HG02870 (cell line): ENCODE measurements at regions not wholly inside any gene's neighbourhood (a gene's known extent, or its start where the extent isn't known, plus 50 kb on each side); places are given as distances from the start of the nearest gene placed in this dataset.
"Not testable (repeated sequence)": the region's sequence is repeated elsewhere in the genome, so short reads cannot be mapped to it uniquely, and the experiment has no call there.

Source experiments
- ATAC-seq: cut with Tn5 transposase; IDR thresholded peaks from one replicate; pipeline ENCODE4 v1.9.1; 2021; ENCODE audit warnings: mild to moderate bottlenecking, moderate library complexity; ENCODE audit not compliant: unreplicated experiment

DNA sequence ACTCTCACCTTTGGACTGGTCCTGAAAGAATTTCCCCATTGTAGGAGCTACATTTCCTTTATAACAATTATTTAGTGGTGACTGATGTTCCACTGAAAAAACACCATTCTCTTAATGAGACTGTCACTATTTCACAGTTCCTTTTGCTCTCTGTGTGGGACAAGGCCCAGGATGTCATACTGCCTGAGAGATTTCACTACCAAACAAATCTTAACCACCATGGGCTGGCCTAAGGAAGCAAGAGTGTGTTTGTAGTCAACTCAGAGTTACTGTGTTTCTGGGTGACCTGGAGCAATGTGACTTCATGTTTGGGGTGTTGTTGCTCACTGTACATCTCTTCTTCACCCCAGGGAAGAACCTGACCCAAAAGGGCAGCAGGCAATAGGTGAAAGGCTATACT lies 50.1 kb upstream of the ZNF608 start:
- peak; percentile 66 for ATAC-seq

DNA sequence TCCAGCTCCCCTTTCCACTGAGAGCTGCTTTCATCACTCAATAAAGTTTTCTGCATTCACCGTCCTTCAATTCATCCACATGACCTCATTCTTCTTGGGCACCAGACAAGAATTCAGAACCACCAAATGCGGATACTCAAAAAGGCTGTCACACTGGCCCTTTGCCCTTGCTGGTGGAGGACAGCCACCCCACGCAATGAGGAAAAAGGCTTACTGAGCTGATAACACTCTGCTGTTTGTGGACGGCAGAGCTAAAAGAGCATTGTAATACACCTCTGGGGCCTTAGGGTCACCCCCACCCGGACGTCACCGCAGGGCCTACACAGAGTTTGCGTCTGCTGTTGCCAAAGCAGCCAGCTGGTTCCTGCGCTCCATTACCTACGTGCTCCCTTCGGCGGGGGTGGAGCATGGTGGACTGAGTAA lies 51.2 kb upstream of the ZNF608 start:
- ATAC-seq: no peak

DNA sequence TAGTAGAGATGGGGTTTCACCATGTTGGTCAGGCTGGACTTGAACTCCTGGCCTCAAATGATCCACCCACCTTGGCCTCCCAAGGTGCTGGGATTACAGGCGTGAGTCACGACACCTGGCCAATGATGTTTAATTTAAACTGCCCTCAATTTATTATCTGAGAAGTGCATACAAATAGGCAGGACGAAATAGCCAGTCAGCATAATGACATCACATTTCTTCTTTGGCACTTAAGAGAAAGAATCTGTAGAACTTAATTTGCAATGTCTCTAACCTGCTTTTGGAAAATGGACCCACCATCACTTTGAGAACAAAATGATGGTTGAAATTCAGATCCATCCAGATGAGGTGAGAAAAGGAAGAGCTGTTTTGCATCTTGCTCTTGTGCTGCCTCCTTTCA lies 52.5 kb upstream of the ZNF608 start:
- ATAC-seq: no peak

DNA sequence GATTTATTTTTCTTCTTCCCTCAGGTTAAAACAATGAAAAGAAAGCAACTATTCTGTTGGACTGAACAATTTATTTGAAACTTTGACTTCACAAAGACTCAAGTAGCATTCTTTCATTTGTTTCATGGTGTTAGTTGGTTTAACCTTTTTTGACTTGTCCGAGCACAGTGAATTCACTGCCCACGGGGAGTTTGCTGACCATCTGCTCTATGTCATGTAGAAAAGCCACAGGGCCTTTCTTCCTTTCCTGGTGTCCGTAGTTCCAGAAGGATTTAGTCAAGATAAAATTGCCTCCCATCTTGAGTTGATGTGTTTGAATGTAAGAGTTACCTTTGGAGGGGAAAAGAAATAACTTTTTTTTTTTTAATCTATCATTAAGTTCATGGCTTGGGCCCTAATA lies 55.1 kb upstream of the ZNF608 start:
- no peak for ATAC-seq

DNA sequence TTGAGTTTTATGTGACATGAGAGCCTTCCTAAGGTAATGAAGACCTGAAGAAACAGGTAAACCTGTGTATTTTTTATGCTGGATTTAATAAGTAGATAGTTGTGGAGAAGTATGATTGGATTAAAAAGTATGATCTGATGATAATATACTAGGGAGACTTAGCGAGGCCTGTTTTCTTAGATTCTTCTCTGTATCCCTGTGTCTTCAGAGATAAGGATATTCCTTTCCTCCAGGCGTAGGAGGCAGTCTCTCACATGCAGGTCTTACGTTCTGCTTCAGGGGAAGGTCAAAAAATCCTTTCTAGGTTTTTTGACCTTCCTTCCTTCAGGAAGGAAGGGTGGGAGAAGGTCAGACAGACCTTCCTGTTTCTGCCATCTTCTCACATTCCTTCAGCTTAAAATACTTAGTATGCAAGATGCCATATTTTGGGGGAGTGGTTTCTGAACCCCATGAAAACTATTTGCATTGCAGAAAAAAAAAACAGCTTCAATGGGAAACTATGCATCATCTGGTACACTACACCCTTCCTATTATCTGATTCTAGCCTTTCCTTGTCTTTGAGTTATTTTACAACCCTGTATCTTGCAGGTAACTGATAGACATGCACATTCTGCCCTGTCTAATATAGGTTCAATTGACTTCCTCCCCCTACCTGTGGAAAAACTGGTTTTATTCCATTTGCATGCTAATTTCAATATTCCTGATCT lies 57.3 kb upstream of the ZNF608 start:
- no peak for ATAC-seq

DNA sequence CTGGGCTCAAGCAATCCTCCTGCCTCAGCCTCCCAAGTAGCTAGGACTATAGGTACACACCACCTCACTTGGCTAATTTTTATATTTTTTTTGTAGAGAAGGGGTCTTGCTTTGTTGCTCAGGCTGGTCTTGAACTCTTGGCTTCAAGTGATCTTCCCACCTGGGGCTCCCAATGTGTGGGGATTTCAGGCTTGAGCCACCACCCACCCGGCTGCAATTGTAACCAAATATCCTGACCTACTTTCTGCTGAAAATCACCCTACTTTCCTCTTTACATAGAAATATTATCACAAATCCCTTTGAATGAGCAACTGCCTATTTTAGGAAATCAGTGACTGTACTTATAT lies 59.6 kb upstream of the ZNF608 start:
- no peak for ATAC-seq

DNA sequence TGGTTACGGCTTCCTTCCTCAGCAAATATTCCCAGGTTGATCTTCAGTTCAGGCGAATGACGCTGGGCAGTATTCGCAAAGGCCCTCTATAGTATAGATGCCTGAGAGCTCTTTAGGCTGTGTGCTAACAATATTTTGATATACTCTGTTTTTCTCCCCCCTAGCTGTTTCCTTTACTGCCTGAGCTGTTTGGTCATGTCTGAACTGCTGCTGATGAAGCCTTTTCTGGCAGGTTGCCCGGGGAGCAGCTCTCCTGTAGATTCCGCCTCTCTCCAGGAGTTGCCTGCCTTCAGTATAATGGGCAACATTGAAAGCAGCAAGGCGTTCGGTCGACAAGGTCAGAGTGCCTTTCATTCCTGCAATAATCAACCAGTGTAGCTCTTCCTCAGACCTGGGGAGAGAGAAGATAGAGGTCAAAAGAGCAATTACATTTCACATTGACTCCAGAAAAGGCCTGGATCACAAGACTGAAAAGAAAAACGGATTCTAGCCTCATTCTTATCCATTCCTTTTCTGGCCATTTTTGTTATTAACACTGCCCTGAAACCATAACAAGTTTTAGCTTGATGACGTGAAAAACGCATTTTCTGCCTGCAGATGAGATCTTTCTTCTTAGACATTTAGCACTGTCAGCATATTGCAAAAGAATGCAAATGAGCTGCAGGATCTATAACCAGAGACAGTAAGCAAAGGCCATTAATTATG lies 60.1 kb upstream of the ZNF608 start:
- ATAC-seq: no peak

DNA sequence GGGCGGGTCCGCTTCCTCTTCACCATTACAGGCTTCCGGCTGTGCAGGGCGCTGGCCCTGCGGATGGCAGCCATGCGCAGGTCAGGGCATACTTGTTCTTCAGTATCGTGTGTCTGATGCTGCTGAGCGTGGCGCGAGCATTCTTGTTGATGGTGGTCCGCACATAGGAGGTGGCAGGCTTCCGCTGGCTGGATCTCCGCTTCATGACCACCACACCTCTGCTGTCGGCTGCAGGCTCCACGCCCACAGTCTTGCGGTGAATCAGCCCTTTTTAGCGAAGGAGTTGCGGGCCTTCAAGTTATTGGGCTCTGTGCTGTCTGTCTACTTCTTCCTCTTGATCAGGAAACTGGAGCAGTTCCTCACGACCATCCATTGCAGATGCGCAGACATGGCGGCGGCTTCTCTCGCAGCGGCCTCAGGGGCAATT lies 62.4 kb upstream of the ZNF608 start:
- ATAC-seq: no peak

DNA sequence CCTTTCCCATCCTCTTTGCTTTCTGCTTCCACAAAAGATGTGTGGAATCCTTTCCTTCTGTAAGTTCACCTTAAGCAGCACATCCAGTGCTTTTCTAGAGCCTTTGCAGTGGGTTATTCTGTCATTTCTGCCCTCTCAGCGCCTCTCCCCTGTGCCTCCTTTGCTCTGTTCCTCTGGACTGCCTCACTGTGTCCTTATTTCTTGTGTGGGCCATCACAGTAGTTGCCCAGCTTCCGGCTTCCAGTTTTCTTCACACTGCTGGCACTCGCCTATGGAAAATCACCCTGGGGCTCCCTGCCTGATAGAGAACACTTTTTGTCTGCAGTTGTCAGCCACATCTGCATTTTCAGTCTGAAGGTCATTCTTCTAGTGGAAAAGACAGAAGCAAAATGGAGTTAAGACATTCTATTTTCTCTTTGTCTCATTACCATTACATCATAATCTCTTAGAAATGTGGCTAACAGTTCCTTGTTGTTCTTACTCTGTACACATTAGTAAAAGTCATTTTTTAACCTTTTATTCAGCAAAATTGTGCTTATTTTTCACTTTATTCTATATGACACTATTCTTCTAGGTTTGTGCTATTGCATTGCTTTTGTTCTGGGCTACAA lies 64.1 kb upstream of the ZNF608 start:
- ATAC-seq: no peak

DNA sequence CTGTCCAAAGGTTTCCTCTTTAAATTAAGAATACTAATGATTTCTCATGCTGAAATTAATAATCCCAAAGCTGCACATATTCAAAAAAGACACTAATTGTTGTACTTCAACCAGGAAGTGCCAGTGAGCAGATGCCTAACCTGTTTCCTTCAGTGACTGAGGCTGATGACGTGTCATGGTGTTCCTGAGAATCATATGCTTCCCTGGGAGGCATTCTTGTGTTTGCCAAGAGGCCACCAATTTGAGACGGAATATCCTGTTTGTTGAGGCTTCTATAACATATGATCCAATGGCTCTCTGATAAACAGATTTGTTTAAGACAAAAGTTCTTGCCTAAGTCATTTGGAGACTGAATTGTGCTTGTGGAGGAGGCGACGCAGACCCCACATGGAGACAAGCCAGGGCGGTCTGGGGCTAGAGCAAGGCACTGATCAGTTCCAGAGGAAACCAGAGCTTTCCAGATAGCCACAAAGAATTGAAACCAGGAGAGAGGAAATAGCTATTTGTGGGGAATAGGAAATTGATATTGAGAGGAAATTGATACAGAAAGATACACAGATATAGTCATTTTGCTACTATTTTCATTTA lies 66.4 kb upstream of the ZNF608 start:
- no peak for ATAC-seq

DNA sequence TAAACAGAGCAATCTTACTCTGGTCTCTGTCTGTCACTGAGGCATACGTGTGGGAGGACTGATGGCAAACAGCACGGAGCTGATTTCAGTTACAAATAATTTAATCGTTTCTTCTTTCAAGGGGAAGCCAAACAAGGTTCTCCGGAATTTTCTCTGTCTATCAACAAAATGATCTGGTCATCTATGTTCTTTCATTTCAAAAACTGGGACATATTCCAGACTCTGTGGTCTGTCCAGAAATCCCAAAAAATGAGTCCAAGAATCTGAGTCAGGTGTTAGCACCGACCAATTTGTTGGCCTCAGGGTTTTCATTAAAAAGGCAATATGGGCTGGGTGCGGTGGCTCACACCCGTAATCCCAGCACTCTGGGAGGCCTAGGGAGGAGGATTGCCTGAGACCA lies 69.9 kb upstream of the ZNF608 start:
- no peak for ATAC-seq

DNA sequence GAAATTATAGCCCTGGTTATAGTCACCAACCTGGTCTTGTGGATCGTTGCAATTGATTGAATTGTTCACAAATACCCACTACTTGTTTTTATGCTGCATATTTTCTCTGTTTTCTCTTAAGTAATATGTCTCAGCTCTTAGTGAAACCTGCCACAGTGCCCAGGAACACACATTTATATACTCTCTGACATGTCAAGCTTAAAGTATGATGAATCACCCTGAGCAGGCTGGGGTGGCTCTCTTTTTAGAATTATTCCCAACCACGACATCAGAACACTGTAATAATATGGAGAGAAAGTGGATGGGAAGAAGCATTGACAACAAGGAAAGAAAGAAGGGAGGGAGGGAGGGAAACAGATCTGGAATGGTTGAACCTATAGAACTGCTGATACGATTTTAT lies 72.8 kb upstream of the ZNF608 start:
- no peak for ATAC-seq

DNA sequence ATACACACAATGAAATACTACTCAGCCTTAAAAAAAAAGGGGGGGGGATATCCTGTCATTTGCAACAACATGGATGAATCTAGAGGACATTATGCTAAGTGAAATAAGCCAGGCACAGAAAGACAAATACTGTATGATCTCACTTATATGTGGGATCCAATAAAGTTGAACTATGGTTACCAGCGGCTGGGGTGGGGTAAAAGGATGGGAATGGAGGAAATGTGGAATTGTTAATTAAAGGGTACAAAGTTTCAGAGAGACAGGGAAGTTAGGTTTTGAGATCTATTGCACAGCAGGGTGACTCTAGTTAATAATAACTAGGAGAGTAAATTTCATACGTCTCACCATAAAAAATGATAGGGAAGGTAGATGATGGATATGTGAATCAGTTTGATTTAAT lies 76.2 kb upstream of the ZNF608 start:
- no peak for ATAC-seq

DNA sequence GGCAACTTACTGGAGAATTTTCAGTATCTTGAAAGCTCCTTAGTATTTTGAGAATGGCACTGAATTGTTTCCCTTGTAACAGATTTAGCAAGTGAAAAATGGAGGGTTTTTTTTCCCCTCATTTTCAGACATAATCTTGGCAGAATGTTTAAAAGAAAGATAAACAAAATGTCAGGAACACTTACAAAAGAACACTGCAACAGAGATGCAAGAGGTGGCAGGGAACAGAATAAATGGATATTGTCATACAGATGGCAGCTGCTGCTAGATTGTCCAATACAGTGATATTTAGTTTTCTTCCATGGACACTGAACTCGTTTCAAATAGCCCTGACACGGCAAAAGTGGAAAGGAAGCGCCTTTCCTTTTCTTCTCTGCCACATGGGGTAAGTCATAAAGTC lies 76.9 kb upstream of the ZNF608 start:
- no peak for ATAC-seq

DNA sequence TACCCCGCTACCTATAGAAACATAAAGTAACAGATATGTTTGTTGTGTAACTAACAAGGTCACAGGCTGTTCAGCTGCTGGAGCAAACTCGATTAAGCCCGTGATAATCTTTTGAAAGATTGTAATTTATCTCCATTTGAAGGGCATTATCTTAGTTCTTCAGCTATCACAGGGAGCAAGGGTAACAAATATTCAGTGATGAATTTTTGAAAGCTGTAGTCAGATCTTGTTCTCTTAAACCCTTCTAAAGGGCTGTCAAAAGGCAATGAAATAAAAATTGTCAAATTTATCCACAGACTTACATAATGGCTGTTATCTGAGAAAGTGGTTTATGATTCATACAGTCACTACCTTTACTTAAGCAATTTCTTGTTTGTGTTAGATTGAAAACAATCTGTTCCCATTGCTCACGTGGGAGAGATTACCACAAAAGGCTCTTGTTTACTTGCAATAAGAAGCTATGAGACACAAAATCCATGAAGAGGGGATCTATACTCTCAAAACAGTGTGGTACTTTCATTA lies 78.3 kb upstream of the ZNF608 start:
- no peak for ATAC-seq

DNA sequence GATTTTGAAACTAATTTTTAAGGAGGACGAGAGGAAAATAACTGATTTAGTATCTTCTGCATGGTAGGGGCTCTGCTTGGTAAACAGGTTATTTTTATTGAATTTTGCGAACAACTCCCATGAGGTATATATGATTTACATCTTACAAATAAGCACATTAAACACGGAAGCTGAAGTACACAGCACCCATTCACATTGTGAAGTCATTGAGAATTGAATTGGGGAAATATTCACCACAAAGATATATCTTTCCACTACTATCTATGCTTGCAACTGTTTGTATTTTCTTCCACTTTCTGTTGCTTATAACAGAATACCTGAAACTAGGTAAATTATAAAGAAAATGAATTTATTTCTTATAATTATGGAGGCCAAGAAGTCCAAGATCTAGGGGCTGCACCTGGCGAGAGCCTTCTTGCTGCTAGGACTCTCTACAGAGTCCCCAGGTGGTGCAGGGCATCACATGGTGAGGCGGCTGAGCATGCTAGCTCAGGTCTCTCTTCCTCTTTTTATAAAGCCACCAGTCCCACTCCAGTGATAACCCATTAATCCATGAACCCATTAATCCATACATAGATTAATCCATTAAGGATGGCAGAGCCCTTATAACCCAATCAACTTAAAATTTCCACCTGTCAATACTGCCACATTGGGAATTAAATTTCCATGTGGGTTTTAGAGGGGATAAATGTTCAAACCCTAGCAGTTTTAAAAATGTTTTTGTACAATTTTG lies 79.0 kb upstream of the ZNF608 start:
- ATAC-seq: peak; percentile 92

DNA sequence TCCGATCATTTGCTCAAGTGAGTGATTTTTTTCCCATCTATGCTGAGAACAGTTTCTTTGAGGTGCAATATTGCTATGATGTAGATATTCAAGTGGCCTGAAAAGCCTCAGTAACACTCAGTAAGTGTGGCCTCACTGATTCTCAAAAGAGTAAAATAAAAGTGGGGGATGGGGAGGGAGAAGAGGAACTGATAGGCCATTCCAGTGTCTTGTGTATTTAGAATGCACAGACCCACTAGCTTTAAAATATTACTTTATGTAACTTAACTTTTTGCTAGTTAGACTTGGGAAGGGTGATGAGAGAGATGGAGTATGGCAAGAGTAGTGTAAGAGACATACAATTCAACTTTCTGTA lies 79.5 kb upstream of the ZNF608 start:
- ATAC-seq: no peak

DNA sequence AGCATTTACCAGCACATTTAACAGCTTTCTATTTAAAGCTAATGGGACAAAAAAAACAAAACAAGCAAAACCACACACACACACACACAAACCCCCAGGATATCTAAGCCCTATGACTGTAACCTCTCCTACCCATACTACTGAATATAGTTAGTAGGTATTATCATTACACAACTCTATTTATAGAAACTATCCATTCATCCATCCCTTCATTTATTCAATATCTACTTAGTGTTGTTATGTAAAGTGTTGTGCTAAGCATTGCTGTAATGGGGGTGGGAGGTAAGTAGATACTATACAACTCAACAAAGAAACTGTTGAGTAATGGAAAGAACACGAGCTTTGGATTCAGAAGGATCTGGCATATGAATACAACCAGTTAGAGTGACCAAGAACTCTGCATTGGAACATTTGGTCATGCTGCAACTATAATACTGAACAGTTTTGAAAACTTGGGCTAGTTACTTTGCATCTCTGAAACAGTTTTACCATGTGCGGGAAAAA lies 82.3 kb upstream of the ZNF608 start:
- ATAC-seq: no peak

DNA sequence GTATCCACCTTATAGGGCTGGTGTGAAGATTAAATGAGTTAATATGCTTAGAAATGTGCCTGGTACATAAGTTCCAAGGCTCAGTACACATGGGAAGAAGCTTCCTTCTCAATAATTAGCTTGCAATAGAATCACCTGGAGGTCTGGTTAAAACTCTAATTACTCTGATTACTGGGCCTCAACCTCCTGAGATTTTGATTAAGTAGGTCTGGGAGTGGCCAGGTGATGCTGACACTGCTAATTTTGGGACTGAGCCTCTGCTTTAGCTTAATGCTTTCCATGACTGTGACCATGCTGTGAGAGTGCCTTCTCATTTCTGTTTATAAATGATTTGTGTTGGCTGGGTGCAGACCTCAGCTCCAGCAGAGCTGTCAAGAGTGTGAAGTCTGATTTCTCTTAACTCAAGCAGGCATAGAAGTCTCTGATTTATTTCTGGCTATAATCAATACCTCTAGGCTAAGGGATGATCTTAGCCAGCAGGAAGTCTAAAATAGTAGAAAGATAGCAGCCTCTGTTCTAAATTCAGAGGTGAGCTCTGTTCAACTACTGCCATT lies 85.3 kb upstream of the ZNF608 start:
- no peak for ATAC-seq

DNA sequence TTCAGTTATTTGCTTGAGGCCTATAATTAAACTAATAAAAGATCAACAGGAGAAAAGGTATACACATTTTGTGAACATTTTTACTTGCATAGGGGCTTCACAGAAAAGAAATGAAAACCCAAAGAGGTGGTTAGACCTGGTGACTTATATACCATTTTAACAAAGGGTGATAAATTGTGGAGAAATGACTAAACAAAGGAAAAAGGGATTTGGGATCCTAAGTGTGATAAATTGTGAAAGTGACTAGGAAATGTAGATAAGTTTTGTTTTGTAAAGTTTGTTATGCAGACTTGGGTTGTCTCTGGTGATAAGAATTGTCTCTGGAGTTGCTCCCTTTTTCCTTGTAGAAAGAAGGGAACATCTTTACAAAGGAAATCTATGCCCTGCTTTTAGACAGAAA lies 86.1 kb upstream of the ZNF608 start:
- no peak for ATAC-seq

DNA sequence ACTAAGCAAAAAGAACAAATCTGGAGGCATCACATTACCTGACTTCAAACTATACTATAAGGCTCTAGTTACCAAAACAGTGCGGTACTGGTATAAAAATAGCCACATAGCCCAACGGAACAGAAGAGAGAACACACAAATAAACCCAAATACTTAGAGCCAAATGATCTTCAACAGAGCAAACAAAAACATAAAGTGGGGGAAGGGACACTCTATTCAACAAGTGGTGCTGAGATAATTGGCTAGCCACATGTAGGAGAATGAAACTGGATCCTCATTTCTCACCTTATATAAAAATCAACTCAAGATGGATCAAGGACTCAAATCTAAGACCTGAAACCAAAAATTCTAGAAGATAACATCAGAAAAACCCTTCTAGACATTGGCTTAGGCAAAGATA lies 89.9 kb upstream of the ZNF608 start:
- ATAC-seq: not testable (repeated sequence)
